H1 (cell line): ENCODE measurements at regions not wholly inside any gene's neighbourhood (a gene's known extent, or its start where the extent isn't known, plus 50 kb on each side); places are given as distances from the start of the nearest gene placed in this dataset.

Source experiments
- CTCF ChIA-PET: fragments of 300-600 bp; sonication (Branson Sonifier 250); formaldehyde crosslinking; loops from one replicate; lab custom pipeline; 2021; ENCODE audit not compliant: partially characterized antibody; lab: Charles Lee
- POLR2A ChIA-PET: fragments of 300-600 bp; sonication (Branson Sonifier 250); formaldehyde crosslinking; loops from one replicate; lab custom pipeline; 2021; ENCODE audit warnings: inconsistent platforms; ENCODE audit not compliant: partially characterized antibody; lab: Charles Lee
- DNase-seq, 2 experiments: peaks; one replicate each; pipeline versions ENCODE4 v3.0.0 to v3.0.0-alpha.2; 2010 to 2022; ENCODE audit warnings: low spot score in 2 of 2, low read depth in 1 of 2, mixed read lengths in 1 of 2
- FAIRE-seq: peaks from 2 replicates; lab custom pipeline; 2011; peaks lifted over from hg19 to GRCh38; lab: Jason Lieb, UNC
- H2AFZ ChIP-seq: 2 replicates; pipeline ENCODE4 v1.8.1; 2012; ENCODE audit warnings: low read length, inconsistent platforms
- H2AK5ac ChIP-seq: 2 replicates; pipeline ENCODE4 v1.6.1; 2013; ENCODE audit warnings: low read depth, low read length
- H2BK120ac ChIP-seq: replicated peaks from 2 replicates; pipeline ENCODE3; 2013; ENCODE audit warnings: low read depth, low read length, inconsistent platforms
- H2BK12ac ChIP-seq: 2 replicates; pipeline ENCODE4 v1.6.1; 2013; ENCODE audit warnings: low read depth, low read length
- H2BK15ac ChIP-seq: 2 replicates; pipeline ENCODE4 v1.6.1; 2013; ENCODE audit warnings: low read length
- H2BK20ac ChIP-seq: 2 replicates; pipeline ENCODE4 v1.6.1; 2013; ENCODE audit warnings: low read length
- H2BK5ac ChIP-seq: 2 replicates; pipeline ENCODE4 v1.6.1; 2013; ENCODE audit warnings: low read depth, low read length
- H3K14ac ChIP-seq: 2 replicates; pipeline ENCODE4 v1.6.1; 2013; ENCODE audit warnings: inconsistent platforms; ENCODE audit not compliant: insufficient read length
- H3K18ac ChIP-seq: 2 replicates; pipeline ENCODE4 v1.6.1; 2013; ENCODE audit warnings: low read length; ENCODE audit errors: extremely low read depth
- H3K23ac ChIP-seq: 2 replicates; pipeline ENCODE4 v1.6.1; 2013; ENCODE audit warnings: inconsistent platforms; ENCODE audit not compliant: insufficient read length
- H3K23me2 ChIP-seq: 2 replicates; pipeline ENCODE4 v1.6.1; 2013; ENCODE audit warnings: low read depth, low read length
- H3K27ac ChIP-seq: 2 replicates; pipeline ENCODE4 v1.6.1; 2011; ENCODE audit warnings: low read depth, low read length, inconsistent platforms
- H3K27me3 ChIP-seq, 4 experiments: replicated peaks in 1 of 4; 1 replicate in 1 of 4; 2 replicates in 3 of 4; pipeline versions ENCODE4 v1.6.1 to v1.8.1; 2011 to 2013; ENCODE audit warnings: low read length in 3 of 4, mild to moderate bottlenecking in 3 of 4, inconsistent platforms in 2 of 4, mixed read lengths in 2 of 4, moderate library complexity in 1 of 4; ENCODE audit not compliant: control insufficient read depth in 3 of 4, insufficient read depth in 3 of 4; ENCODE audit errors: extremely low read depth in 1 of 4
- H3K36me3 ChIP-seq, 4 experiments: 2 replicates each; pipeline versions ENCODE4 v1.6.1 to v1.8.1; 2011 to 2013; ENCODE audit warnings: mild to moderate bottlenecking in 4 of 4, low read length in 3 of 4, moderate library complexity in 2 of 4, control low read depth in 1 of 4, inconsistent platforms in 1 of 4; ENCODE audit not compliant: insufficient read depth in 4 of 4, control insufficient read depth in 2 of 4
- H3K4ac ChIP-seq: replicated peaks from 2 replicates; pipeline ENCODE3; 2013; ENCODE audit warnings: low read length, low read depth, mixed read lengths, inconsistent platforms; ENCODE audit not compliant: insufficient read length
- H3K4me1 ChIP-seq, 4 experiments: replicated peaks in 1 of 4; 1 replicate in 1 of 4; 2 replicates in 3 of 4; pipeline versions ENCODE4 v1.6.1 to v1.8.1; 2011 to 2013; ENCODE audit warnings: low read length in 3 of 4, inconsistent platforms in 2 of 4, mixed read lengths in 1 of 4; ENCODE audit not compliant: insufficient read depth in 4 of 4, control insufficient read depth in 3 of 4
- H3K4me2 ChIP-seq, 2 experiments: 2 replicates each; pipeline versions ENCODE4 v1.6.1 to v1.8.1; 2011 to 2013; ENCODE audit warnings: low read depth in 2 of 2, low read length in 2 of 2, control low read depth in 1 of 2, inconsistent platforms in 1 of 2, mild to moderate bottlenecking in 1 of 2; ENCODE audit not compliant: insufficient read depth in 1 of 2
- H3K4me3 ChIP-seq, 4 experiments: fragments of 200-600, 300-600 bp in 1 of 4; sonication (generic), shearing (Covaris generic), sonication (Bioruptor Twin) in 1 of 4; 2 replicates each; pipeline versions ENCODE4 v1.5.1 to v1.8.1; 2011 to 2016; ENCODE audit warnings: low read length in 4 of 4, low read depth in 3 of 4, control low read depth in 2 of 4, inconsistent platforms in 2 of 4, mild to moderate bottlenecking in 2 of 4, mixed read lengths in 1 of 4, moderate library complexity in 1 of 4; ENCODE audit not compliant: insufficient read depth in 2 of 4; ENCODE audit errors: extremely low read depth in 1 of 4
- H3K56ac ChIP-seq: replicated peaks from 2 replicates; pipeline ENCODE3; 2013; ENCODE audit warnings: low read depth, mild to moderate bottlenecking, mixed read lengths, low read length, inconsistent platforms; ENCODE audit not compliant: insufficient read length
- H3K79me1 ChIP-seq: 2 replicates; pipeline ENCODE4 v1.6.1; 2013; ENCODE audit warnings: low read depth, low read length, control low read depth
- H3K79me2 ChIP-seq, 2 experiments: 2 replicates each; pipeline versions ENCODE4 v1.6.1 to v1.8.1; 2012 to 2013; ENCODE audit warnings: low read length in 2 of 2, mild to moderate bottlenecking in 2 of 2, inconsistent platforms in 1 of 2; ENCODE audit not compliant: insufficient read depth in 2 of 2, control insufficient read depth in 1 of 2
- H3K9ac ChIP-seq, 4 experiments: replicated peaks in 1 of 4; 1 replicate in 1 of 4; 2 replicates in 3 of 4; pipeline versions ENCODE4 v1.6.1 to v1.8.1; 2011 to 2013; ENCODE audit warnings: low read depth in 3 of 4, low read length in 3 of 4, control low read depth in 2 of 4, mild to moderate bottlenecking in 2 of 4, moderate library complexity in 2 of 4, inconsistent platforms in 1 of 4; ENCODE audit errors: extremely low read depth in 1 of 4
- H3K9me3 ChIP-seq, 2 experiments: 2 replicates each; pipeline versions ENCODE4 v1.6.1 to v1.8.1; 2012 to 2013; ENCODE audit warnings: mild to moderate bottlenecking in 2 of 2, moderate library complexity in 2 of 2, control low read depth in 1 of 2, inconsistent platforms in 1 of 2, low read depth in 1 of 2, low read length in 1 of 2, mixed read lengths in 1 of 2; ENCODE audit not compliant: insufficient read depth in 2 of 2
- H4K20me1 ChIP-seq, 2 experiments: replicated peaks in 1 of 2; 2 replicates each; pipeline versions ENCODE3 to v1.8.1; 2011 to 2013; ENCODE audit warnings: inconsistent platforms in 2 of 2, low read length in 2 of 2, mild to moderate bottlenecking in 1 of 2; ENCODE audit not compliant: insufficient read depth in 2 of 2, control insufficient read depth in 1 of 2
- H4K5ac ChIP-seq: 2 replicates; pipeline ENCODE4 v1.6.1; 2013; ENCODE audit warnings: low read length, low read depth, mixed read lengths, inconsistent platforms; ENCODE audit not compliant: insufficient read length
- H4K8ac ChIP-seq: 2 replicates; pipeline ENCODE4 v1.8.0; 2013; ENCODE audit warnings: mild to moderate bottlenecking, moderate library complexity, low read length, inconsistent platforms; ENCODE audit not compliant: insufficient read depth; ENCODE audit errors: extremely low read depth
- H4K91ac ChIP-seq: replicated peaks from 2 replicates; pipeline ENCODE3; 2013; ENCODE audit warnings: low read length, mixed read lengths, inconsistent platforms; ENCODE audit not compliant: insufficient read length
- CEBPB ChIP-seq: IDR thresholded peaks from 2 replicates; pipeline ENCODE4 v1.6.1; 2012; ENCODE audit warnings: low read depth, low read length
- TAF1 ChIP-seq: IDR thresholded peaks from 2 replicates; pipeline ENCODE4 v1.6.1; 2011; ENCODE audit warnings: mild to moderate bottlenecking, low read depth, low read length
- WGBS, 2 experiments: shearing (Covaris generic) in 1 of 2; methylation state at CpG; one replicate each; pipeline versions ENCODE4 v1.1.6 to v1.1.7; 2013 to 2015; ENCODE audit warnings: low lambda C conversion rate in 2 of 2, mixed read lengths in 2 of 2, inconsistent platforms in 1 of 2, low coverage in 1 of 2, missing lambda C conversion rate in 1 of 2; ENCODE audit not compliant: insufficient replicate concordance in 2 of 2, insufficient coverage in 1 of 2, insufficient read length in 1 of 2; ENCODE audit errors: extremely low coverage in 1 of 2, missing lambda C conversion rate in 1 of 2; 5-methylcytosine and 5-hydroxymethylcytosine counted together

GRCh38 chr16:13325396-13325795, 424.0 kb downstream of the SHISA9 start:
- no peaks in the 10 kb centered on the region for H3K23me2 ChIP-seq
- H4K20me1 ChIP-seq, result no peaks in the 10 kb centered on the region
- ChIA-PET POLR2A (no interaction called here), CTCF (no interaction called here)
- no peak overlapping the region for H4K5ac ChIP-seq
- no peak overlapping the region for H3K27ac ChIP-seq
- H2BK15ac ChIP-seq, result no peak overlapping the region
- H2BK5ac ChIP-seq, result no peak overlapping the region
- peaks cover 0 to 8% (median 4%) of the 10 kb centered on the region in 4 experiments; a peak in 5 of 7 replicates for H3K4me1 ChIP-seq
- no peak overlapping the region for H3K4me3 ChIP-seq
- H2AFZ ChIP-seq, result no peak overlapping the region
- H4K8ac ChIP-seq, result no peak overlapping the region; the same call in 1 of the 2 replicates
- no peaks in the 10 kb centered on the region for H3K9me3 ChIP-seq
- H4K91ac ChIP-seq, result no peak overlapping the region
- WGBS, 2 experiments, result 87% methylated on average over 5 of the region's 5 CpGs; no CpG with 5 or more reads in 1 of the 2 experiments
- no peak overlapping the region for H3K4me2 ChIP-seq
- H3K79me1 ChIP-seq, result no peaks in the 10 kb centered on the region
- FAIRE-seq (no peak), DNase-seq (no peak)
- no peak overlapping the region for H2BK120ac ChIP-seq
- H2BK20ac ChIP-seq, result peak overlapping the region; percentile 92; the same call in 1 of the 2 replicates
- H3K18ac ChIP-seq, result peak overlapping the region; percentile 42; the same call in 1 of the 2 replicates
- H3K23ac ChIP-seq, result no peak overlapping the region
- no peak overlapping the region for H3K9ac ChIP-seq
- H2AK5ac ChIP-seq, result no peak overlapping the region; the same call in 1 of the 2 replicates
- H3K56ac ChIP-seq, result no peak overlapping the region
- TF ChIP-seq TAF1, result no peak
- peak; percentile 67 for TF ChIP-seq CEBPB
- H3K79me2 ChIP-seq, result no peaks in the 10 kb centered on the region
- peak overlapping the region; percentile 91 for H3K4ac ChIP-seq
- no peaks in the 10 kb centered on the region for H3K36me3 ChIP-seq
- no peak overlapping the region for H3K14ac ChIP-seq
- H3K27me3 ChIP-seq, result peaks cover 0 to 5% (median 0%) of the 10 kb centered on the region in 4 experiments; a peak in 2 of 7 replicates
- H2BK12ac ChIP-seq, result peak overlapping the region; percentile 62; the same call in 1 of the 2 replicates
